Activated effector memory CD4-positive, alpha-beta T cell treated with Interleukin-2 at 50 U/mL for 16 hours (primary cell): ENCODE measurements at regions not wholly inside any gene's neighbourhood (a gene's known extent, or its start where the extent isn't known, plus 50 kb on each side); places are given as distances from the start of the nearest gene placed in this dataset.
A peak's percentile ranks its signal among the peaks of the same experiment; 100 is the strongest.
"Not testable (repeated sequence)": the region's sequence is repeated elsewhere in the genome, so short reads cannot be mapped to it uniquely, and the experiment has no call there.

ENCODE experiments used
- DNase-seq: peaks from one replicate; pipeline ENCODE4 v3.0.0-alpha.2; 2020

DNA sequence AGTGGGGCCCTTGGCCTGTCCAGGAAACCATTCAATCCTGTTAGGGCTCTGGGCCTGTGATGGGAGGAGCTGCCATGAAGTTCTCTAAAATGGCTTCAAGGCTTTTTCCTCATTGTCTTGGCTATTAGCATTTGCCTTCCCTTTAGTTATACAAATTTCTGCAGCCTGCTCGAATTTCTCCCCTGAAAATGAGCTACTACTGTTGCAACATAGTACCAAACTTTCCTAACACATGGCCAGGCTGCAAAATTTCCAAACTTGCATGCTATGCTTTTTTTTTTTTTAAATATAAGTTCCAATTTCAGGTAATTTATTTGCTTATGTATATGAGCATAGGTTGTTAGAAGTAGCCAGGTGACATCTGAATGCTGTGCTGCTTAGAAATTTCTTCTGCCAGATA is 560.8 kb upstream of the TBL1XR1 start:
- no peak for DNase-seq

DNA sequence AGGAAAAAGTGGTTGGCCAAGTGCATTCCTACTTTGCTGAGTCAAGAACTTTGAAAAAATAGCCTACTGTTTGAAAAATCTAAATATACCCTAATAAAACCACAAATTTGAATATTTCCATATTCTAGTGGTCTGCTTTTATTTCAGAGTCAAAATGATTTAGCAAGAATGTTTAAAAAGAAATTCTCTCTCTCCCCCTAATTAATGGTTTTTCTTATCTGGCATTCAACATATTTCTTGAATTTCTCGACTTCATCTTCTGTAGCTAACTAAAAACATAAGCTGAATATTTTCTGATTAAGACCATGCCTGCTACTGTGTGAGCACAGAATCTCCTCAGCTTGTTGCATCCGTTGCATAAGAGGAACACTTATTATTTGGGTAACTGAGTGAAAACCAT is 563.5 kb upstream of the TBL1XR1 start:
- no peak for DNase-seq

DNA sequence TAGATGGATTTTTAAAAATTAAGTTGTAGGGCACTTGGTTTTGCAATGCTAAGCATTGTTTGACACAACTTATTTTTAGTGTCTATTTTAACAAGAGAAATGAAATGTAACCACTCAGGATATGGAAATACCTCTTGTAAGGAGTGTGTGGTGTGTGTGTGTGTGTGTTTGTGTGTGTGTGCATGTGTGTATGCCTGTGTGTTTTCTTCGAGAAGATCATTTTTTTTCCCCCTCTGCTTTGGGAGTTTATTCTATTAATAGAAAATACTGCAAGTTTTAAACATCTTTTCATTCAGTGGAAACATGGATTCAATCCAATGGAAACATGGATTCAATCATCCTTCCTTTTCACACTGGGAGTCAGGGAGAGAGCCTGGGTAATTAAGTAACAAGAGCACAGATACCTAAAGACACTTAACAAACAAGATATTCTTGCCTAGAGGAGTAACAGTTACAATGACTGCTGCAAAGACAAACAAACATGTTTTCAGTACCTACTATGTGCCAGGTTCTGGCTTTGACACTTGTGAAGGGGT is 567.2 kb upstream of the TBL1XR1 start:
- DNase-seq: no peak

DNA sequence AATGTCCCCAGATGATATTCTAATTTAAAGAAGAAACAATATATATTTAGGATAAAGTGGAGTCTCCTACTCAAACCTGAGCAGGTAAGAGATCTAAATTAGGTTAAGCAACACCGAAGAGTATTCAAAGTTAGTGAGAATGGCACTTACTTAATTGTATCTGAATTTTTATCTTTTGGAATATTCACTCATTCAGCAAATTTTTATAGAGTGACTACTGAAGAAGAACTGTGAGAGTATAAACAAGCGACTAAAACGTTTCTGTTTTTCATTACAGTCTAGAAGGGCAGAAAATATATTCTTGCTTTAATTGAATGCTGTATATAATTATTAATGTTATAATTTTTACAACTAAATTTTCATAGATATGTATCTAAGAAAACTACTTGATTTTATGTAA is 567.7 kb upstream of the TBL1XR1 start:
- no peak for DNase-seq

DNA sequence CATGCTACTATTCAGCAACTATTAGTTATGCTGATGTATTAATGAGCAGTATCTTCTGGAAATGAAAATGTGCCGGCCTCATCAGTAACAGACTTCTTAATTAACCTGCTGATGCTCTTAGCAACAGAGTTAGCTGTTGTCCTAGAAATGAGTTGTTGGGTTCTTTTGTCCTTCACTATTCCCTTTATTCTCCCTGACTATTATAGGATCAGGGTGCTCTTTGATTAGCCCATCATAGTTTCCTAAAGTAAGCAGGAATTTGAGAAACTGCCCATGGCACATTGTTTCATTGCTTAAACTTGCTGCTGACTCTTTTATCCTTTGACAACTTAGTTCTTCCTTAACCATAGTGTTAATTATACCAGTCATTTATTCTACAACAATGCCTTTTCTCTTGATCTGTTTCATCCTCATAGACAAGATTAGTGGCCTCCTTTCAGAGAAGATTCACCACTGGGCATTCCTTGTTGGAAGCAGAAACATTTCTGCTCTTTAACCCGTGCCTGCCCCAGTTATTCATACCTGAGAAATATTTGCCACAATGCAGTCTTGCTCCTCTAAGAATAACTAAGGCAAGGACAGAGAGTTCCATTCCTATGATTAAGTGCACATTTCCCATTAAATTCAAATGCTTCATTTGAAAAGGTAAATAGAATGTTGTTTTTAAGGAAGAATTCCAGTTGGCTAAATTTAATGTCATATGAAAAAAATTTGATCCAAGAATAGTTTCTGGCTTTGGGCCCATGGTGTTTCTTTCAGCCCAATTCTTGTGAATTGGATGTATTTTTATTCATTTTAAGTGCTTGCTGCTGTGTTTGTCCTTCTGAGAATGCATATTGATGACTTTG is 573.3 kb upstream of the TBL1XR1 start:
- no peak for DNase-seq

DNA sequence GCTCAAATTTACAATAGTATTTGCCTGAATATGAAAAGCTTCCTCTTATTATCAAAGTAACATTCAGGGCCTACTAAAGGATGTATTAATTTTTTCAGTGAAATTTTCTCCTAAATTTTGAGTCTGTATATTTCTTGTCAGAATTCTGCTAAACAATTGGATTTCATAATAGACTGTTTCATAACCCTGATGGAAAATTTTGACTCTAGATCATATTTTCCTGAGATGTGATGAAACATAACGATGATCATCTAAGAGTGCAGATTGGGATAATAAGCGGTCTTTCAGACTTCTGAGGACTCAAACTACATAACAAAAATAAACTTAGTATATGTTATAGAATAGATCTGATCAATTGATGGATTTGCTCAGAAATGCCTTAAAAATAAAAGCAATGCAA is 574.5 kb upstream of the TBL1XR1 start:
- no peak for DNase-seq

DNA sequence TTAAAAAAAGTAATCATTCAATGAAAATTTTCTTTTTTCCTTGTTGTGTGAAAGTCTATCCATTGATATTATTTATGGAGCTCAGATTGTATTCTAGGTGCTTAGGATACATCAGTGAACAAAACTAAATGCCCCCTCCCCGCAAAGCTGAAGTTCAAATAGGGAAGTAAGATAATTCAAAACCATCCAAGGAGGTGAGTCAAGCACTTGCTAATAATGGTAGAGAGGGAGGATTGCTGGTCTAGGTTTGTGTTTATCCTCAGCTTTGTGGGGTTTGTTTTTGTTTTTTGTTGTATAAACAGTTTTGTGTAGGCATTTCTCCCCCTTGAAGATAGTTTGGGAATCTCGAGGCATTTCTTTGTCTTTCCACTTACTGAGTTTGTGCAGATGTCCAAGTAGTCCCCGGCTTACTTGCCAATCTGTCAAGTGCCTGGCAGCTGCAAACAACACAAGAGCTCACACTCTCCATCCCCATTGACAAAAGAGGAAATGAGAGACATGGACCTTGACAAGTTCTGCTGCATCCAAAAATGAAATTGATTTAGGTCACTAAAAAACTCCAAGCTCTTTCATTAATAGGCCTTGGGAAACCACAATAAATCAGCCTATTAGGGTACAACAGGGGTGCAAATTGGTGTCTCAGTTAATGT is 575.8 kb upstream of the TBL1XR1 start:
- DNase-seq: no peak

DNA sequence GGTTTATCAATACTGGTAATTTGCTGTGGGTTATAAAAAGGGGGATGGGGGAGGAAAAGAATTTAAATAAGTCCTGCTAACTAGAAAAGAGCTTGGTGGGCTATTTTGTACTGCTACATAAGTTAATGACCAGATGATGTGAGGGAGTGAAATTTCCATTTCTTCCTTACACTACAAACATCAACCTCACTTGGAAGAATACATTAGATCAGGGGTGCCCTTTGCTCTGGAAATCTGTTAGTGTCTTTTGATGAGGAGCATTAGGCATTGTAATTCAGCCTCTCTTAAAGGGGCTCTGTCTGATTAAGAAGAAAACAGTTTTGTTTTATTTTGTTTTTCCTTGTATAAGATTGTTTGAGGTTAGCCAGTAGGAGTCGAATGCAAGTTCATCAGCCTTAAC is 576.4 kb upstream of the TBL1XR1 start:
- DNase-seq: no peak

DNA sequence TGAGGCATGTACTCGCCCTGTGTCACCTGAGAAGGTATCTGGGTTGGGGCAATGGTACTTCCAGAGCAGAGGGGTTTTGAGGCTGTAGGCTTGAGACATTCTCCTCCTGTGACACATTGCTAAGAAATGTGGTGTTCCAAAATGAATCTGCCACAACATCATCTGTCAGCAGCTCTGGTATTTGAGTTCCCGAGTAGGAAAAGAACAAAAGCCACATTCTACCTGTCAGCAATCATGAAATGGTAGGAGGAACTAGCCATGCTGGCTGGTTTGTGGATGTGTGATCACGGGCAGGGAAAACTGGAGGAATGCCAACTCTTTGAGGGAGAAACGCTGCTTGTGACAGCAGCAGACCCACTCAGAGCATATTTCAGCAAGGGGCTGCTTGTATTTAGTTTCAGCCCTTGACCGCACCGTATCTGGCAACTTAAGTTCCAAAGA is 579.4 kb upstream of the TBL1XR1 start:
- no peak for DNase-seq

DNA sequence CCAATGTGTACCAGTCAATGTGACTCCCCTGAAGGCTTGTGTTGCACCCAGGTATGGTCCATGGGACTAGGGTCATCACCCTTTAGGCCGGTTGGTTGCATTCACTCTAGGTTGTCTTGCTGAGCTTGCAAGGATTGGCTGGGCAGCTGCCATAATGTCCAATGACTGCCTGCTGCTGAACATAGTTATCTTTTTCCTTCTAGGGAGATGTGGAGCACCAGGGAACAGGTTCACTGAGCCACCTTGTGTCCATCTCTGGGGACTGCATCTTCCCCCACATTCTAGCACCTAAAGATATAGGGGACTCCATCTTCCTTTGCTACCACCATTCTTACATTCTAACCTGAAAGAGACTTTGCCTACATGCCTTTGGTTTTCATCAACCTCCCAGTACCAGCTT is 580.4 kb upstream of the TBL1XR1 start:
- peak; percentile 12 for DNase-seq

DNA sequence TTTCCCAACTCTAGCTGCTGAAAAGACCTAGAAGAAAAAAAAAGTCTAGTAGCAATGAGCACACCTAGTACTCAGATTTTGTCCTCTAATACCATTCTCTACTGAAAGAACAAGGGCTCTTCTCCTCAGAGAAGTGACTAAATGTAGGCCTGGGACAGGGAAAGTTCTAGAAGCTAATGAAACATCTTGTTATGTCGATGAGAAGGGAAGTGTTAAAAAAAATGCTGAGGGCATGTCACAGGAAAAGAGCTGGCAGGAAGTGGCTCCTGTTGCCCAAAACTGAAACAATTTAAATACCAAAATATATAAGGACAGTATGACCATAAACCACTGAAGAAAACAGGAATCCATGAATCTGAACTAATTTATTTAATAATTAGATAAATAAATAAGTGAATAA is 581.4 kb upstream of the TBL1XR1 start:
- no peak for DNase-seq

DNA sequence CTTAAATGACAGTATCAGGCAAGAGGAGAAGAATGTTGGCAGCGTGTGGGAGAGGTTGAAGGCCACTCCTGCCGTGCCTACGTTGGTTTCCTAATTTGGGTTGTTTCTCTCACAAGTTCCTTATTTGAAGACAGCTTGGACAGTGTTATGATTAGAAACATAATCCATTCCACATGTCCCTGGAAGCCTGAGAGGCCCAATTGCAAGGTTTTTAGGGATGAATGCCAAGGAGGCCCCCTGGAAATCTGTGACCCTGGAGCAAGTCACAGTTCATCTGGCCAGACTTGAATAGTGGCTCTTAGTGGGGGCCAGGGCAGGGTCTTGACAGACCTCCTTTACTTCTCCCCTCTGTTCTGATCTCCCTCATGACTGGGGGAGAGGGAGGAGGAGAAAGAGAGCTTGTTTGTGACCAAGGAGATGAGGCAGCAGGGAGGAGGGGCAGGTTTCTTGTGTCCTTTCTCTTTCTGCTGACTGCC is 584.4 kb upstream of the TBL1XR1 start:
- no peak for DNase-seq

DNA sequence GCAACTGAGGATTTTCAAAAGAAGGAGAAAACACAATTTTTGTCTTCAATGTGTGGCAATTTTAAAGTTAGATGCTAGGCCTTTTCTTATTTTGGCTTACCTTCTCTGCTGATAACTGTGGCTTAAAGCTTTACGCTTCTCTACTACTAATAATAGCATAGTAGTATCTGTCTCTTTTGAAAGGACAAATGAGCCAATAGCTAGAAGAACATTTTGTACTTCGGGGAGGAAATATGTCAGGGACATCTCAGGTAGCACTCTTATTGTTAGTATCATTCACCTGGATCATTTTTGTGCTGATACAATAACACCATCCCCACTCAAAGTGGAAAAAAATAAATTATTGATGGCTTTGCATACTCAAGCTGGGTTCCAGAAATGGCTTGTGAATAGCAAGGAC is 586.1 kb upstream of the TBL1XR1 start:
- no peak for DNase-seq

DNA sequence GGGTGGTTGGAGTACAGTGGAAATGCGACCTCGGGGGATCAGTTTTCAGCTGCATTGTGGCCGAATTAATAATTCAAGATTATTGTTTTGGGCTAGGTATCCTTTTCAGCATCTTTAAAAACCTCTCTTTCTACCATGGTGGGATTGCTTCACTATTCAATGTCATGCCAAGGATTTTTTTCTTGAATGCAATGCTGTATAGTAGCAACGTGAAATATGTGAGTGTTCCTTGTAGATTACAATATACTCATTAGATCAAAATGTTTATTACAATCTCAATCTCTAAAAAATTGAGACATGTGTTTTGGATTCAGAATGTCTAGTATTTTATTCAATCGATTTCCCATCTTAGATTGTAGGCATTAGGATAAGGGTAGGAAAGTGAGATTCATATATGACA is 586.5 kb upstream of the TBL1XR1 start:
- DNase-seq: no peak

DNA sequence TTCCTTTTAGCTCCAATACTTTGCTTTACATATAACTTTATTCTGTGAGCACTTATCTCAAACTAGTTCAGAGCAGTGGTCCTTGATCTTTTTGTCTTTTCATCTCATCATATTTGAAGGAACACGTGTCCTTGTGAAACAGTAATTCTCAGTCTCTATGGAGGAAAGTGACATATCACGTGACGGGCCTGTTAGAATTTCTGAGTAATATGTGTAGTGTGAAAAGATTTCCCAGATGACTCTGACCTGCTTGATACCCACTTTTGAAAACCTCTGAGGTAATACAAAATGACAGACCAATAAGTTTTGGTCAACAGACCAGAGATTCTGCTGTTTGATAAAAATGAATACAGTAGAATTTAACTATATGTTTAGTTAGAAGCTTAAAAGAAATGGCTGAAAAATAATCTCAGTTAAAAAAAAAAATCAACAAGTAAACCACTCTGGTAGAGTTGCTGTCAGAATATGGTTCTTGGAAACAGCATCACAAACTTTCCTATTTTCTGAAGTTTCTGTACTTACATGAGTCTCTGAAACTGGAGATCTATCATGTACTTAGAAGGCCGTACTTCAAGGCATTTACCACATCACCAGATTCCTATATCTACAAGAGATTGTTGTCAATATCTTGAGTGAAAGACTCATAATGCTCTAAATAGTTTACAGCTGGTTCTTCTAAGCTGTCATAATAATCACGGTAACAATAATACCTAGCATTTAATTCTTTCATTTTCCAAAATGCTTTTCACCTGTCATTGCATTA is 590.2 kb upstream of the TBL1XR1 start:
- DNase-seq: no peak

DNA sequence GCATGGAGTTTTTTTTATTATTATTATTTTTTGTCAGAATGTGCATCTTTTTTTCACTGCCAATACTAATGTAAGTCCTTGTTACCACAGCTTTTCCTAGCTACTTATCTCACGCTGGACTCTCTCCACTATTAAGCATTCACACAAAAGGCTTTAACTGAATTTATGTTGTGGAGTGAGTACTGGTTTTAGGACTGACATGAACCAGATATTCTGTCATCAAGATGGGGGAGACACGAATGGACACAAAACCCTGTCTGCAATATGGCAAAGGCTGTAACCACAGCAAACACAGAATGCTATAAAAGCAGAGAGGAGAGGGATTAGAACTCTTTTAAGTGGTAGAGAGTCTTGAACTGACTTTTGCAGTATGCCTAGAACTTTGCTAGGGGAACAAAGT is 592.2 kb upstream of the TBL1XR1 start:
- no peak for DNase-seq

DNA sequence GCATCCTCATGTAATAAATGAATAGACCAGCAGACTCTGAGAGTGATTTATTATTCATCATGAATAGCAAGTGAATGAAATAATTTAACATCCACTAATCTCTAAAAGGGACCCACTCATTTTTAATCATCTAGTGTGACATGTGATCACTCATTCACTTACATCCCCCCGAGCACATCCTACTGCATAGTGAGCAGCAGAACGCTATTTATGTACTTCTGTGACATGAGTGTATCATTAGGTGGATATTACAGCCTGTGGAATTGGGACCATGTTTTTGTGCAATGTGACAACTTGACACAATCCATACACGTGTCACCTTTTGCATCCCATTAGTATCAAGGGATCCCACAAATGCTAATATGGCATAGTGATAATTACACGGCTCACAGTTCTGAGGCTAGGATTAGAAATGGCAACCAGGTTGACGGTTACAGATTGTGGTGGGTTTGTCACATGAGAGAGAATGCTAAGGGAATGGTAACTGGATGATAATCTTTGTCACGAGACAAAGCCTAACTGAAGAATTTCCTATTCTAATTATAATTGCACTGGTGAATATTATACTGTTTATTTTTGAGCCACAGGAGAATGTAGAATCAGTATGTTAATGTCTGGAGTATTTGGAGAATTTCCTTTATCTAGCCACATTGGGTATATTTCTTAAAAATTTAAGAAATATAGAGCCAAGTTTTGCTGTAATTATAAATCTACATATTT is 595.2 kb upstream of the TBL1XR1 start:
- DNase-seq: no peak

DNA sequence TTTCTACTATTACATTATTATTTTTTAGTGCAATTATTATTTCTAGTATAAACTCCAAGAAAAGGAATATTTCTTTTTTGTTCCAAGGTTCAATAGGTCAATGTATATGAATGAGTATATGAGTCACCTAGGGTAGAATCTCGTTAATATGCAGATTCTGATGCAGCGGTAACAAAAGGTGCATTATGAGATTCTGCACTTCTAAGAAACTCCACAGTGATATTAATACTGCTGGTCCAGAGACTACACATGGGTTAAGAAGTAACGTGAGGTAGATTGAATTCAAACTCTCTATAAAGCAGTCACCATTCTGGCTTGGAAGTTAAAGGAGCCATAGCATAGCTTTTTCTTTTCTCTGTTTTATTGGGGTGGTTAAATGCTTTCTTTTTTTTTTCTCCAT is 596.2 kb upstream of the TBL1XR1 start:
- no peak for DNase-seq

DNA sequence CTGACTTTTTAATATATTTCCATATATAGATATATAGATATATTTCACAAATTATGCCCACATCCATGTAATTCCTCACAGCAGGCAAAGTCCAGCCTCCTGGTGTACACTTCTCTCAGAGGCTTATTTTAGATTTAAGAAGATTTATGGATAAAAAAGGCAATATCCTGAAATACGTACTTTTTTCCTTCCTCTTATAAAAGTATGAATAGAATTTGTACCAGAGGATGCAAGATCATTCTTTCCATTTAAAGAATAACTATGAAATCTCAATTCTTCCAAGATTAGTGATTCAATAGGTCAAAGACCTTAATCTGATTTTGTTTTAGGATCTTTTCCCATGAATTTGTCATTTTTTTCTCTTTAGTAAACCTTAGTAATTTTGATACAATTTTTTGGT is 597.9 kb upstream of the TBL1XR1 start:
- no peak for DNase-seq

DNA sequence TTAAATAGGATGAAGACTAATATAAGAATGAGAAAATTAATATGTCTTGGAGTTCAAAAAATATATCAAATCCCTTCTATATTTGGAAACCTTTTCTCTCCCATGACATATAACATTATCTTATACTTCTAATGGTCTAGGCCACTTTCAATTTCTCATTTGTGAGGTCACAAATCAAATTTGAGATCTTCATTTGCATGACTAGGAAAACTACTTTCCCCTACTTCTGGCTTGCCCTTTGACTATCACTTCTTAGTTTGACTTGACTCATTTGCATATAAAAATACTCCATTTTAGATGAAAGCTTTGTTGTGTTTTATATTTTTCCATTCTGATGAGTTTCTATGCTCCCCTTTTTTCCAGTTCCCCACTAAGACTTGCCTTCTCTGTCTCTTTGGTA is 598.6 kb upstream of the TBL1XR1 start:
- no peak for DNase-seq

DNA sequence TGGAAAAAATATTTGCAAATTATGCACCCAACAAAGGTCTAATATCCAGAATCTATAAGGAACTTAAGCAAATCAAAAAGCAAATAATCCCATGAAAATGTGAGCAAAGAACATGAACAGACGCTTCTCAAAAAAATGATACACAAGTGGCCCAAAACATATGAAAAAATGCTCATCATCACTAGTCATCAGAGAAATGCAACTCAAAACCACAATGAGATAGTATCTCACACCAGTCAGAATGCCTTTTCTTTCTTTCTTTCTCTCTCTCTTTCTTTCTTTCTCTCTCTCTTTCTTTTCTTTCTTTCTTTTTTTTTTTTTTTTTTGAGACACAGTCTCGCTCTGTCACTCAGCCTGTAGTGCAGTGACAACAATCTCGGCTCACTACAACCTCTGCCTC is 602.9 kb upstream of the TBL1XR1 start:
- DNase-seq: not testable (repeated sequence)

DNA sequence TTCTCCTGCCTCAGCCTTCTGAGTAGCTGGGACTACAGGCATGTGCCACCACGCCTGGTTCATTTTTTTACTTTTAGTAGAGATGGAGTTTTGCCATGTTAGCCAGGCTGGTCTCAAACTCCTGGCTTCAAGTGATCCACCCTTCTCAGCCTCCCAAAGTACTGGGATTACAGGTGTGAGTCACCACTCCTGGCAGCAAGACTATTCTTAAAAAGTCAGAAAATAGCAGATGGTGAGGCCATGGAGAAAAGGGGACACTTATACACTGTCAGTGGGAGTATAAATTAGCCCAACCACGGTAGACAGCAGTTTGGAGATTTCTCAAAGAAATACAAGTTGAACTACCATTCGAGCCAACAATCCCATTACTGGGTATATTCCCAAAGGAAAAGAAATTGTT is 603.3 kb upstream of the TBL1XR1 start:
- no peak for DNase-seq
